KMS-11 (cell line): ENCODE measurements at regions not wholly inside any gene's neighbourhood (a gene's known extent, or its start where the extent isn't known, plus 50 kb on each side); places are given as distances from the start of the nearest gene placed in this dataset.

Experiments used
- H2AFZ ChIP-seq: fragments of 200-600 bp; sonication (generic); 2 replicates; pipeline ENCODE4 v1.6.1; 2016; ENCODE audit warnings: antibody characterized with exemption, mixed run types, low read depth
- H3K27ac ChIP-seq: fragments of 200-600 bp; sonication (generic); 2 replicates; pipeline ENCODE4 v1.6.1; 2016; ENCODE audit warnings: mild to moderate bottlenecking, mixed run types
- H3K27me3 ChIP-seq: fragments of 200-600 bp; sonication (generic); 2 replicates; pipeline ENCODE4 v1.6.1; 2017; ENCODE audit warnings: mild to moderate bottlenecking, low read depth, mixed run types, moderate library complexity; ENCODE audit not compliant: insufficient read depth
- H3K36me3 ChIP-seq: fragments of 200-600 bp; sonication (generic); 2 replicates; pipeline ENCODE4 v1.6.1; 2017; ENCODE audit warnings: mild to moderate bottlenecking, mixed run types; ENCODE audit not compliant: insufficient read depth
- H3K4me1 ChIP-seq: fragments of 200-600 bp; sonication (generic); 2 replicates; pipeline ENCODE4 v1.6.1; 2016; ENCODE audit warnings: mild to moderate bottlenecking, low read depth, mixed run types; ENCODE audit not compliant: poor library complexity, severe bottlenecking
- H3K4me2 ChIP-seq: fragments of 200-600 bp; sonication (generic); 2 replicates; pipeline ENCODE4 v1.7.0; 2016; ENCODE audit warnings: mild to moderate bottlenecking, mixed run types
- H3K4me3 ChIP-seq: fragments of 200-600 bp; sonication (generic); IDR thresholded peaks from 2 replicates; pipeline ENCODE4 v1.6.1; 2017; ENCODE audit warnings: low read depth, low read length, mixed read lengths; ENCODE audit not compliant: insufficient read depth
- H3K79me2 ChIP-seq: fragments of 200-600 bp; sonication (generic); 2 replicates; pipeline ENCODE4 v1.6.1; 2016; ENCODE audit warnings: low read depth, mixed run types; ENCODE audit not compliant: insufficient read depth
- H3K9ac ChIP-seq: fragments of 200-600 bp; sonication (generic); 2 replicates; pipeline ENCODE4 v1.6.1; 2016; ENCODE audit warnings: mild to moderate bottlenecking, mixed run types
- H4K20me1 ChIP-seq: fragments of 200-600 bp; sonication (generic); 2 replicates; pipeline ENCODE4 v1.6.1; 2016; ENCODE audit warnings: mild to moderate bottlenecking, mixed run types; ENCODE audit not compliant: insufficient read depth
- TF ChIP-seq, protein P1 (sequence below): fragments of 200-600 bp; sonication (generic); conservative IDR thresholded peaks from 2 replicates; pipeline ENCODE4 v1.6.1; 2017; ENCODE audit warnings: low read depth, mild to moderate bottlenecking, antibody characterized with exemption, low read length, moderate library complexity, mixed read lengths

DNA sequence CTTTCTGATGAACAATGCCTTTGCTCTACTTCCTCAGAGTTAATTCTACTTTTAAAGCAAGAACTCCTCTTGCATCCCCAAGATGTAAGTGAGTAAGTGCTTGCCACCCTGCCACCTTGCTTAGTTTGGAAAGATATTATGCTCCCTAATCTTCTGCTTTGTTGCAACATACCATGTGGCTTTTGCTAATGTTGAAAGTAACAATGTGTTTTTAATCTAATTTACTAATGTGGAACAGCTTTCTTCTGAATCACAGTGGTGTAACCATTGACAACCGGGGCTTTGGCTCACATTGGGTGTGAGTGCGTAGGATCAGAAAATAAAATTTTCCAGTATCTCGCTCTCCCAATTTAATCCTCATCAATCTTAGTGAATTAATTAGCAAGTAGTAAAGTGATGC lies 254.1 kb upstream of the PTER start:
- H3K9ac ChIP-seq, result no peak overlapping the region
- H3K79me2 ChIP-seq, result no peaks in the 10 kb centered on the region
- no peaks in the 10 kb centered on the region for H3K4me1 ChIP-seq
- no peaks in the 10 kb centered on the region for H3K27me3 ChIP-seq
- no peaks in the 10 kb centered on the region for H4K20me1 ChIP-seq
- H3K4me3 ChIP-seq, result no peak overlapping the region
- TF ChIP-seq, protein P1, sequence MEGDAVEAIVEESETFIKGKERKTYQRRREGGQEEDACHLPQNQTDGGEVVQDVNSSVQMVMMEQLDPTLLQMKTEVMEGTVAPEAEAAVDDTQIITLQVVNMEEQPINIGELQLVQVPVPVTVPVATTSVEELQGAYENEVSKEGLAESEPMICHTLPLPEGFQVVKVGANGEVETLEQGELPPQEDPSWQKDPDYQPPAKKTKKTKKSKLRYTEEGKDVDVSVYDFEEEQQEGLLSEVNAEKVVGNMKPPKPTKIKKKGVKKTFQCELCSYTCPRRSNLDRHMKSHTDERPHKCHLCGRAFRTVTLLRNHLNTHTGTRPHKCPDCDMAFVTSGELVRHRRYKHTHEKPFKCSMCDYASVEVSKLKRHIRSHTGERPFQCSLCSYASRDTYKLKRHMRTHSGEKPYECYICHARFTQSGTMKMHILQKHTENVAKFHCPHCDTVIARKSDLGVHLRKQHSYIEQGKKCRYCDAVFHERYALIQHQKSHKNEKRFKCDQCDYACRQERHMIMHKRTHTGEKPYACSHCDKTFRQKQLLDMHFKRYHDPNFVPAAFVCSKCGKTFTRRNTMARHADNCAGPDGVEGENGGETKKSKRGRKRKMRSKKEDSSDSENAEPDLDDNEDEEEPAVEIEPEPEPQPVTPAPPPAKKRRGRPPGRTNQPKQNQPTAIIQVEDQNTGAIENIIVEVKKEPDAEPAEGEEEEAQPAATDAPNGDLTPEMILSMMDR, result no peak
- H3K27ac ChIP-seq, result no peak overlapping the region
- no peak overlapping the region for H2AFZ ChIP-seq
- no peaks in the 10 kb centered on the region for H3K36me3 ChIP-seq
- H3K4me2 ChIP-seq, result no peak overlapping the region

DNA sequence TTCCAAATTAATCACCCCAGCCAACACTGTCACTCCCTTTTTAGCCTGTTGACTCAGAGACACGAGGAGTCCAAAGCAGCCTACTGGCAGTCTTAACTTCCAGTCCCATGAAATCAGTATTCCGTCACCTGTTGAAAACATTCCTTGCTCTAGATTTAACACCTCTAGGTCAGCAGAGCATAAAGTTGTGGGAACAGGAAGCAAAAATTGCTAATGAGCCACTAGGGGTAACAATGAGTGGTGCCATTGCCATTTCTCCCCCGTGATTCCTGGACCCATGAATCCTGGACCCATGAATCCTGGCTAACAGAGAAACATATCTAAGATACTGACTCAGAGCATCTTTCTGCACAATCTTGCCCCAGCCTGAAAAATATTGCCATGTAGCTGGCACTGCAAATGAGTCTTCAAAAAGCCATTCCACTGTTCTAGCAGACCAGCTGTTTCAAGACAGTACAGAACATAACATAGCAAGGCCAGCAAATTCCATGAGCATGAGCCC lies 252.7 kb upstream of the PTER start:
- H3K36me3 ChIP-seq, result no peaks in the 10 kb centered on the region
- no peak overlapping the region for H3K9ac ChIP-seq
- no peaks in the 10 kb centered on the region for H3K27me3 ChIP-seq
- H3K4me1 ChIP-seq, result peaks cover 1% of the 10 kb centered on the region
- H3K4me2 ChIP-seq, result no peak overlapping the region
- no peak overlapping the region for H3K4me3 ChIP-seq
- no peak overlapping the region for H2AFZ ChIP-seq
- no peak overlapping the region for H3K27ac ChIP-seq
- TF ChIP-seq, protein P1, result no peak
- no peaks in the 10 kb centered on the region for H3K79me2 ChIP-seq
- no peaks in the 10 kb centered on the region for H4K20me1 ChIP-seq

DNA sequence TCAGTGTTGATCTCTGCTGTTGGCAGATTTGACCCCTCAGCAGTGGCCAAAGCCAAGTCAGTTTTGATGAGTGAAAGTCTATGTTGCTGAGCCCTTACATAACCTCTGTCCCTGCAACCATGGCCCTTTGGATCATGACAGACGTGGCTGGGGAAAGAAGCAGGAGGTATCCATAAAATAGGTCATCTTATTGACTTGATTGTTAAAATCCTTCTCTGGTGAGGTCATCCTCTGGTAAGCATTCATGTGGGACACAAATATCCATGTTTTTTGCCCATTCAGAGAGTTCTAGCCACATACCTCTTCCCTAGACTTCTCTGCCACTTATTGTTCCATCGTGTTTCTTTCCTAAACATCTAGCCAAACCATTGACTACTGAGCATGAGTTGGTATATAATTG lies 251.9 kb upstream of the PTER start:
- H3K4me1 ChIP-seq, result peaks cover 9% of the 10 kb centered on the region
- H3K79me2 ChIP-seq, result no peaks in the 10 kb centered on the region
- TF ChIP-seq, protein P1, result no peak
- H3K27ac ChIP-seq, result no peak overlapping the region
- no peaks in the 10 kb centered on the region for H3K27me3 ChIP-seq
- no peaks in the 10 kb centered on the region for H3K36me3 ChIP-seq
- no peak overlapping the region for H3K4me2 ChIP-seq
- H3K4me3 ChIP-seq, result no peak overlapping the region
- H4K20me1 ChIP-seq, result no peaks in the 10 kb centered on the region
- H2AFZ ChIP-seq, result no peak overlapping the region
- no peak overlapping the region for H3K9ac ChIP-seq

DNA sequence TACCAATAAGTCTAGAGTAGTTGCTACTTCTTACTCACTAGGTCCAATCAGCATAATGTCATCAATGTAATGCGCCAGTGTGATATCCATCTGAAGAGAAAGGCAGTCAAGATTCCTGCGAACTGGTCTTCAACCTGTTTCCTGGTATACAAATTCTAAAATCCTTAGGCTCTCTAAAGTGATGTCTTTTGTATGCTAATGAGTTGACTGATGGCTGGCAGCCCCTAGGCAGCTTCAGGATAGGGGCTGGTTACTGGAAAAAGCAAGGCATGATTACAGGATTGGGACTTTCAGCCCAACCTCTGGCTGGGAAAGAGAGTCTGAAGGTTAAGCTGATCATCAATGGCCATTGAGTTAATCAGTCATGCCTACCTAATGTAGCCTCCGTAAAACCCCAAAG lies 250.2 kb upstream of the PTER start:
- Histone ChIP-seq H3K27me3 (no peaks in the 10 kb centered on the region), H3K36me3 (no peaks in the 10 kb centered on the region), H2AFZ (no peak overlapping the region), H3K9ac (no peak overlapping the region), H3K27ac (no peak overlapping the region), H3K79me2 (no peaks in the 10 kb centered on the region), H3K4me1 (peaks cover 13% of the 10 kb centered on the region), H4K20me1 (no peaks in the 10 kb centered on the region), H3K4me3 (no peak overlapping the region), H3K4me2 (no peak overlapping the region)
- TF ChIP-seq, protein P1, result no peak

DNA sequence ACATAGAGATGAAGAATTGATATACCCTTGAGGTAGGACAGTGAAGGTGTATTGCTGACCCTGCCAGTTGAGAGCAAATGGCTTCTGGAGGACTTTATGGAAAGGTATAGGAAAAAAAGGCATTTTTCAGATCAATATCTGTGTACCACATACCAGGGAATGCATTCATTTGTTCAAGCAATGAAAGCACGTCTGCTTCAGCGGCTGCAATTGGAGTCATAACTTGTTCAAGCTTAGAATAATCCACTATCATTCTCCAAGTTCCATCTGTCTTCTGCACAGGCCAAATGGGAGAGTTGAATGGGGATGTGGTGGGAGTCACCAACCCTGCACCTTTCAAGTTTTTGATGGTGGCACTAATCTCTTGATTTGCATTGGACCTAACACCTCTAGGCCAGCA lies 249.6 kb upstream of the PTER start:
- H3K4me2 ChIP-seq, result no peak overlapping the region
- no peaks in the 10 kb centered on the region for H3K79me2 ChIP-seq
- H2AFZ ChIP-seq, result no peak overlapping the region
- no peaks in the 10 kb centered on the region for H4K20me1 ChIP-seq
- TF ChIP-seq, protein P1, result no peak
- H3K27me3 ChIP-seq, result no peaks in the 10 kb centered on the region
- H3K4me1 ChIP-seq, result peaks cover 13% of the 10 kb centered on the region
- H3K36me3 ChIP-seq, result no peaks in the 10 kb centered on the region
- no peak overlapping the region for H3K4me3 ChIP-seq
- H3K27ac ChIP-seq, result no peak overlapping the region
- H3K9ac ChIP-seq, result no peak overlapping the region
